ENCODE measurements at regions not wholly inside any gene's neighbourhood (a gene's known extent, or its start where the extent isn't known, plus 50 kb on each side); places are given as distances from the start of the nearest gene placed in this dataset.

- TF ChIP-seq EZH2 (IDR thresholded peaks at IDR 0.05; ENCODE audit: borderline replicate concordance, low read depth, low read length, poor library complexity, severe bottlenecking) (no peak), CTCF (conservative IDR thresholded peaks at IDR 0.05; ENCODE audit: low read depth, low read length) (no peak)
Measured at GRCh38 chr4:186845137-186845842, 121.6 kb upstream of the FAT1 start.

Data from A673 (cell line).